HG02938 (cell line): ENCODE measurements at regions not wholly inside any gene's neighbourhood (a gene's known extent, or its start where the extent isn't known, plus 50 kb on each side); places are given as distances from the start of the nearest gene placed in this dataset.
"Not testable (repeated sequence)": the region's sequence is repeated elsewhere in the genome, so short reads cannot be mapped to it uniquely, and the experiment has no call there.

Experiments
- ATAC-seq: cut with Tn5 transposase; IDR thresholded peaks from one replicate; pipeline ENCODE4 v1.9.1; 2021; ENCODE audit warnings: mild to moderate bottlenecking, moderate library complexity; ENCODE audit not compliant: unreplicated experiment

DNA sequence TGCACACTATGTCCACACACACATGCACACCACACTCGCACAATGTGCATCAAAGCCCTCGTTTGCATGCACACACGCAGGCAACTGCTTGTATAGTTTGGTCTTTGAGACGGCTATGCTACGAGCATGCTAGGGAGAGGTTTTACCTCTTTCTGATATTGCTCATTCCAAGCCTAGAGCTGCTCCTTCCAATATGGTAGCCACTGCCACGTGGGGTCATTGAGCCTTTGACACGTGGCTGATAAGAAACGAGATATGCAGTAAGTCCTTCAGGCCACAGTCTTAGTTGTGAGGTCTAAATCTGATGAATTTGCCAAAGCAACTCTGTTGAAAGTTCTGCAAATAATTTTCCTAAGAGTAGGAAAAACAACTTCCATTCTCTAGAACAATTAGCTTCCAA is 204.4 kb downstream of the KLF6 start:
- ATAC-seq: no peak

DNA sequence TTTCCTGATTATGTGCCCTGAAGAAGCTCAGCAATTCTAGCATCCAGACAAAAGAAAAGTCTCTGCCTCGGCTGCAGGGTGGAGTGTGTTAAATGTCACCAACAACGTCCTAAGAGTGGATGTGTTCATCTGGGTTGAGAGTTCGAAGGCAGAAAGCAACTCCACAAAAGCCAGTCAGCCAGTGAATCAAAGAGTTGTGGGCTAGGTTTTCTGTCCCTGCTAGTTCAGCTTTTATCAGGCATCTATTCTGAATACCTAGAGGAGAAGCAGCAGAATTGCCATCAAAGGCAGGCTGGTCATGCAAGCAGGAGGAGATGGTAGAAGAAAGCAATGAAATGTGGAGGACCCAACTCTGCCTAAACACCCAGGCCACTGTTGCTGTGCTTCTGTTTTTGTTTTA is 205.2 kb downstream of the KLF6 start:
- no peak for ATAC-seq

DNA sequence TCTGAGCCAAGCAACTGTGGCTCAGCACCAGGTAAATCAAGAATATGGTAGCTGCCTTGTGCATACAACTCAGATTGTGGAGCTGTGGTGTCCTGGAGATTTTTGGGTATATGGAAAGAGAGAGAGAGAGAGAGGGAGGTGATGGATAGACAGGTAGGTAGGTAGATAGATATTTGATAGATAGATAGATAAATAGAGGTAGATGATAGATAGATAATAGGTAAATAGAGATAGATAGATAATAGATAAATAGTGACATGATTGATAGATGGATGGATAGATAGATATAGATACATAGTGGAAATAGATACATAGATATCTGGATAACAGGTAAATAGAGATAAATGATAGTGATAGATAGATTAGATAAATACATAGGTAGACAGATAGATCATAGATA is 206.3 kb downstream of the KLF6 start:
- ATAC-seq: no peak

DNA sequence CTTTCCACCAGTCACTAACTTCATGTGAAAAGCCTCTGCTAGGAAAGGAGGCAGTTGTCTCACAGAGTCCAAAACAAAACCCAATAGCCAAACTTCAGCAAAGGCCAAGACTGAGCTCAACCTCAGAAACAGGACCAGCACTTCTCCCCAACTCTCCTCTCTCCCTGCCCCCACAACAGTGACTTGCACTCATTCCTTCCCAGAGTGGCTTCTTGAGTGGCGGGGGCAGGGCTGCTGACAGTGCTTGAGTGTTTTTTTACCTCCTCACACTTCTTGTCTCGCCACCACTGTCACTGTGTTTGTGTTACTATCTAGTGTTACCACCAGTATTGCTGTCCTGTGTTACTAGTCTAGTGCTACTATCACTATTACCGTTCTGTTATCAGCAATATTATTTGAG is 206.8 kb downstream of the KLF6 start:
- ATAC-seq: no peak

DNA sequence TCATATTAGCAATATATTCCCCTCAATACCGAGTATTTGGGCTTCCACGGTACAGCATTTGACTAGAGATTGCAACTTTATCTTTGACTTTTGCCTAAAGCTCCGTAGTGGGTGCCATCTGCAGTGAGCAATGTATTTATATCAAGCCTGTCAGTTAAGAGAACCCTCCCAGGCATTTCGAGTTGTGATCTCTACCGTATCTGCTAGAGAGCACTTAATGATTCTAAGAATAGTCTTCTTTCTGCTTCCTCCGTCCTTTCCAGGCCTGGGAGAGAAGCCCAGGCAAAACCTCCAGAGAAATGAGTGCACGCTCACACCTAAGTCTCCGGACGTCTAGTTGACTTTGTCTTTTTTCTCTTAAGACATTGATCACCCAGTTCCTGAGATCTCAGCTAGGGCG is 210.6 kb downstream of the KLF6 start:
- no peak for ATAC-seq

DNA sequence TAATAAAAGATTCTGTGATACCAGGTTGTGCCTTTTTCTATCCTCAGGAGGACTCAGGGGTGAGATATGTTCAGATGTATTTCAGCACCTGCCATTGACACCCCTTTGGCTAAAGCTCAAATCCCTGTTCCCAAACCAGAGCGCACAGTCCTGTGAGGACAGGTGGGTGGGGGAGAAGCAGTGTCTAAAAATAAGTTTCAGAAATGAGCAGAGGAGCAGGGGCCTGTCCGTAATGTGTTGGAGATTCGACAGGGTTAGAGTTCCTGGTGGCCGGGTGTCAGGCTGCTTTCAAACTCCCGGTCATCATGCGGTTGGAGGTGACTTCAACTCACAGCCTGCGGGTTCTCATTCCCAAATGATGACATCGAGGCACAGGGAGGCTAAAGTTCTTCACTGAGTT is 211.5 kb downstream of the KLF6 start:
- ATAC-seq: no peak

DNA sequence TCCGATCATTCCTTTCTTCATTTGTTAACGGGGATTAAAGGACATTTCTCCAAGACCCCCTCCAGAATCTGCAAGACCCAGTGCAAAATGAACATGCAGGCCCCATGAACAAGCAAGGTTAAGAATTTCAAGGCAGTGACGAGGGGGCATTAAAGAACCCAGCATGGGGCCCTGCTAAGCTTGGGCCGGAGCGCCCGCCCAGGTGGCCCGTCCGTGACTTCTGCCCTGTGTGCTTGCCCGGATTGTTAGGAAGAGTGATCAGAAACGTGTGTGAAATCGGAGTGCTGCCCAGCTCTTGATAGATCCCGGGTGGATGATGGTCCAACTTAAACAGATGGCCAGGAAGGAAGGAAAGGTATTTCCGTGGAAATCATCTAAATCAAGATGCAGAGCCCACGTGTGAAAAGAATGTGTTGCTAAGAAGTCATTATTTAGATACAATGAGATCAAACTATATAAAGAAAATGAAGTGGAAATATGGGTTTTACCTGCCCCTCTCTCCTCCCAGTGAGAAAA is 213.6 kb downstream of the KLF6 start:
- ATAC-seq: no peak

DNA sequence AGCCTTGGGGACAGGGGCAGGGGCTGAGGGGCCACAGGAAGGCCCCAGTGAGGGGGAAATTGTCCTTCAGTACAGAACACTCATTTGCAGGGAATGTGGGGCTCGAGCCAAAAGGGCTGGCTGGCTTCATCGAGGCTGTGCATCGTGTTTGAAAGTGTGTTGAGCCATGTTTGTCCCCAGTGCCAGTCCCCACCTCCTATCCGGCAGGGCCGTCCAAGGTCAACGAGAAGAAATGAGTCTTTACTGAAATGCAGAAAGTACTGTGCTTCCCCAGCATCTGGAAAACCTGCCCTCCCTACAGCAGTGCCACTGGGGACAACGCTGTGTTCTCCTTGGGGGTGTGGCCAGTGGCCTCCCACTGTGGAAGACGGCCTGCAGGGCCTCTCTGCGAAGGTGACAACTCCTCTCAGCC is 214.1 kb downstream of the KLF6 start:
- no peak for ATAC-seq

DNA sequence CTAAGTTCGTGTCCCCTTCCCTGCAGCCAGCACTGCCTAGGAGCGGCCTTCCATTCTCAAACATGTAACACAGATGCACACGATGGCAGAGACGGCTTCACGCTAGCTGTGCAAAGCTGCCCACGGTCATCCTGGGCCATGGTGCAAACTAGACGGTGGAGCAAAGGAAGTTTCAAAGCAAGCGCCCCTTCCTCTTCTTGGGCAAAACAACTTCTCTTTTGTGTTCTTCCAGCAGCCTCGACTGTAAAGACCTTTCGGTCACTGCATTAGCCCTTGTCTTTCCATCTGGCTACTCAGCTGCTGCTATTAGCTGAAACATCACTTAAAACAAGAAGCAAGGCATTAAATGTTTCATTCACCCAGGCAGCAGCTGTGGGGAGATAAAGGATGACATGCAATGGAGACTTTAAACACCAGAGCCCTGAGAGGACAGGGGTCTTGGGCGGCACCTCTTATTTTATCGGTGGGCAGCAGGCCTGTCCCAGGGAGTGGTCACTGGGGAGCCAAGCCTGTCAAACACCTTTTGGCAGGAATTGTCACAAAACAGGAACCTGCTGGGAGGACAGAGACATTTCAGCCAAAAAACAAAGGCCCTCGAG is 214.8 kb downstream of the KLF6 start:
- ATAC-seq: no peak

DNA sequence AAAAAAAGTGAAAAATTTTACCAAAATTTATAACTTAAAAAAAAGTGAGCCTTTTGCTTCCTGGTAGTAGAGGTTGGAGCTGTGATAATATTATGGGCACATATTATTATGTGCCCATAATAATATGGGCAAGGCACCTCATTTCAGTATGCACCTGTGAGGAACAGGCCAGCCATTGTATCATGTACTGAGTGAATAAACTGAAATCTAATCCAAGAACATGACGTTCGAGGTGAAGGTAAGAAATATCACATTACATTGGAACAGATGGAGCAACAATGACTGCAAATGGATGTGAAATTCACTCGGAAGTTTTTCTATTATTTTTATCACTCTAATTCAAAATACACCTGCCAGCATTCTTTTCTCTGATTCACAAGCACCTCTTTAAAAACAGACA is 216.0 kb downstream of the KLF6 start:
- ATAC-seq: no peak

DNA sequence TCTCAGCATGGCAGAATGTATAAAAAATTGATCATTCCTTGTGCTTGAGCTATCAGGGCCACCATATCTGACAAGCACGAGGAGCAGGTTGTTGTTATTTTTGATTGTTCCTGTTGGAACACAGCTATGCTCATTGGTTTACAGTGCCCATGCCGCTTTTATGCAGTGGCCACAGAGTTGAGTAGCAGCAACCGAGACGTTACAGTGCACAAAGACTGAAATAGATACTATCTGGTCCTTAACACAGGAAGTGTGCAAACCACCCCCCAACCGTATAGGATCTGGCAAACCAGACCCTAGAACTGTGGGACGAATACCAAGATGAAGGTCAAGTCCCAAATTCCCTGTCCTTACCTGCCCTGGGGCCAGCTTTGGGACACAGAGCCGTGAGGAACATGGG is 216.6 kb downstream of the KLF6 start:
- ATAC-seq: no peak

DNA sequence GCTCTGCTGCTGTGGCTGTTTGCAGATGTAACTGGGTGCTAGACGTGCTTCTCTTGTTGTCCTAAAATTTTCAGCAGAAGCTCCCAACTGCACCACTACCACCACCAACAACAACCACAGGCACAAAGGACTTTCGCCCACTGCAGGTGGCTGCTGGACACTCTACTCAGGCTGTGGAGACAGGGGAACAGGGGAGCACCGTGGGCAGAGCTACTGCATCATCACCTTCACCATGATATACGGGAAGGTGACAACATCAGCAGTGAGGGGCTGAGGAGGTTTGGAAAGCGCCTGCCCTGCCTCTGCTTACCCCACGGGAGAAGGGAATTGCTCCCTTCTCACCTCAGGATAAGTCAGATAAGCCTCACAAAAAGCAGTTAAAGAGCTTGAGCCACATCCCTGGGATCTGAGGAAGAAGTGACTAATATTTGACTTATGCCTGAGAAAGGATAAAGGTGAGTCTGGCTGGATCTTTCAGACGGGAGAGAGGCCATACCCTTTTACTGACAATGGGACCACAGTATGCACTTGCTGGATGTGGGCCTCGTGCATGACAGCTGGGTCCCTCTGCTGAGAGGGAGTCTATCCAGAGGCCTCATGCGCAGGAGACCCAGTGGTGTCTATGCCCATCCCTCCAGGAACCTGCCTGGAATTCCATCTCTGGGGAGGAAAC is 217.6 kb downstream of the KLF6 start:
- no peak for ATAC-seq

DNA sequence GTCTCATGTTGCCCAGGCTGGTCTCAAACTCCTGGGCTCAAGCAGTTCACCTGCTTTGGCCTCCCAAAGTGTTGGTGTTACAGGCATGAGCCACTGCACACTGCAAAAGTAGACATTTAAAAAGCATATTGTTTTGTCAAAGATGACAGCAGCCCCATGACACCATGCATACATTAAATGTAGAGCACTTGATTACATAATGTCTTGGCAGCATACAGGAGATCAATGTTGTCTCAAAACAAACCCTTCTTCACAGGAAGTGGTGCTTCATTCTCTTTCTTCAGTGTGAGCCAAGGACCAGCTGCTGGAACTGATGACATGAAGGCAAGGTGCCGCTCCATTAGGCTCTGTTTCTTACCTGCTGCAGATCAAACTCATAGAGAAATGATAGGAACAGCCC is 218.4 kb downstream of the KLF6 start:
- ATAC-seq: no peak

DNA sequence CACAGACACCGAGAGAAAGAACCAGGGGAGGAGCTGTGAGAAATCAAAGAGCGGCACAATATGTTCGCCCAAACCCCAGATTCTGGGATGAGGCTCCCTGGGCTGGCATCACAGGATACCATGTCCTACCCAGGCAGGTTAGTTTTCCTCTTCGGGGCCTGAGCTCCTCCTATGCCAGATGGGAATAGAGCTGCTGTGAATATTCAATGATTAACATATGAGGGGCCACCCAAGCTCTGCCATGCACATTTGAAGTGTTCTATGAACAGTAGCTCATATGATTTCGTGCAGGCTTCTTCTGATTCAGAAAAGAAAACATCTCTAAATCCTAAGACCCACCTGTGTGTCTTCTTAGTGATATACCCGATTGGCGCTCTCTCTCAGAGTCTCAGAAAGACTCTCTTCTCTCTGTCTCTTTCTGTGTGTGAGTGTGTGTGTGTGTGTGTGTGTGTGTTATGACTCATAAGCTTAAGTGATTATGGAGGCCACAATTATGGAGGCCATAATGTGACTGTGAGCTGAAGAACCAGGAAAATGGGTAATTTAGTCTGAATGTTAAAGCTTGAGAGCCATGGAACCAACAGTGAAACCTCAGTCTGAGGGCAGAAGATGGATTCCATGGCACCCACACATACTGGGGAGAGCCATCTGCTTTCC is 220.5 kb downstream of the KLF6 start:
- no peak for ATAC-seq

DNA sequence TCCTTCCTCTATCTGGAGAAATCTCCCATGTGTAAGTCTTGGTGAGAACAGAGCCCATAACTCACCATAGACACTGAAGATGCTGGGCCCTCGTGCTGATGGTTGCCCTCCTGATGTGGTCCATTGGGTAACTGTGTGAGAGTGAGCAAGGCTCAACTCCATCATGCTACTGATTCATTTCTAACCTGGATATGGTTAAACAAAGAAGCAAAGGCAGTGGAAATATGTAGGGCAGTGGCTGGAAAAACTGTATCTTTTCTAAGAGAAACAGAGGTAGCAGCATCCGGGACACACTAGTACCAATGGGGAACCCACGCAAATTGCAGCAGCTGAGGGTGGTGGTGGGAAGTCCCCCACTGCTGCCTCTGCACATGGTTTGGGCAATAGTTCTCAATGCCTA is 221.7 kb downstream of the KLF6 start:
- no peak for ATAC-seq

DNA sequence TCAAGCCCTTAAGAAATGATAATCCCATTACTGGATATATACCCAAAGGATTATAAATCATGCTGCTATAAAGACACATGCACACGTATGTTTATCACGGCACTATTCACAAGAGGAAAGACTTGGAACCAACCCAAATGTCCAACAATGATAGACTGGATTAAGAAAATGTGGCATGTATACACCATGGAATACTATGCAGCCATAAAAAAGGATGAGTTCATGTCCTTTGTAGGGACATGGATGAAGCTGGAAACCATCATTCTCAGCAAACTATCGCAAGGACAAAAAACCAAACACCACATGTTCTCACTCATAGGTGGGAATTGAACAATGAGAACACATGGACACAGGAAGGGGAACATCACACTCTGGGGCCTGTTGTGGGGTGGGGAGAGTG is 224.4 kb downstream of the KLF6 start:
- ATAC-seq: not testable (repeated sequence)

DNA sequence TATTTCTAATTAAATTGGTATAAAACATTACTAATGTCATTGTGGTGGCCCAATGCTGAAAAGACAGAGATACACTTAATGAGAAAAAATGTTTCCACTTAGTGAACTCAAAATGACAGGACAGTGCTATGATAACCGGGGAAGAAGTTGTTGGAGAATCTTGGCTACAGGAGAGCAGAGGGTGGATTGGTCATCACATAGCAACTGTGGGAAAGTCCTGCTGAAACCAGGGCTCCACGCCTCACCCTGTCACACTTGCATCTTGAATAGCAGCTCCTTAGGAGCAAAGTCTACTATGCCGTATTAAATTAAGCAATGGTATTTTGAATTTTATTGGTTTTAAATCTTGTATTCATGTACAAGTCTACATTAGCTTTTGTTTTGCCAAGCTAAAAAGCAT is 225.5 kb downstream of the KLF6 start:
- ATAC-seq: no peak

DNA sequence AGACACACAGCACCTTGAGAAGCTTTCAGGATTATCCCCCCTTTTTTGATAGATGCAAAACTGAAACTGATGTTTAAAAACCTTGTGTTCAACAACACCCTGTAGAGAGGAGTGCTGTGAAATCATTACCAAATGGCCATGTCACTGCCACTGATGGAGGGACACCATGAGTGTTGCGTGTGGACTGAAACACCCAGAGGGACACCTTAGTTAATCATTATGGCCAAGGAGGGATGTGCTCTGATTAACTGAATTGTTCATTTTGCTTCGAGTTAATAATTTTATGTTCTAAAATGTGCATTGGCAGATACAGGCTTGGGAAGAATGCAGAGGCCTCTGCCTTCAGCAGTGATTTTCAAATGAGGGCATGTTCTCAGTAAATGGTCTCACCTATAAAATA is 226.0 kb downstream of the KLF6 start:
- no peak for ATAC-seq

DNA sequence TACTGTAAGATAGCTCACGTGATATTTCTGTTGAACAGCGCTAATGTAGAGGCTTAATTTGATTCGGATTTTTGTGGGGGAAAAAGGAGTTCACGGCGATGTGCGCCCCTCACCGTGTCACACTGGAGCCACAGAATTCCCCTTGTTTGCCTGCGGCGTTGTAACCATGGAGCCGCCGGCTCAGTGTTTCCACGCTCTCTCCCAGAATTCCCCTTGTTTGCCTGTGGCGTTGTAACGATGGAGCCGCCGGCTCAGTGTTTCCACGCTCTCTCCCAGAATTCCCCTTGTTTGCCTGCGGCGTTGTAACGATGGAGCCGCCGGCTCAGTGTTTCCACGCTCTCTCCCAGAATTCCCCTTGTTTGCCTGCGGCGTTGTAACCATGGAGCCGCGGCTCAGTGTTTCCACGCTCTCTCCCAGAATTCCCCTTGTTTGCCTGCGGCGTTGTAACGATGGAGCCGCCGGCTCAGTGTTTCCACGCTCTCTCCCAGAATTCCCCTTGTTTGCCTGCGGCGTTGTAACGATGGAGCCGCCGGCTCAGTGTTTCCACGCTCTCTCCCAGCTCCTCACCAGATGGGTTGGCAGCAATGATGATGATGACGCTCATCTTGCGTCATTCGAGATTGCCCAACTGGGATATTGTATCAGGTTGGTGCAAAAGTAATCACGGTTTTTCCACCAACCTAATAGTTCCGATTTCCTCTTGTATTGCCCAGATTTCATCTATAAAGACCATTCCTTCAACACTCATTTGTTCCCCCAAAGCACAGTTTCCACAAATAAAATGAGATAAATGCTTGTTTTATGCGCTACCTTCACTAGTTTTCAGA is 228.6 kb downstream of the KLF6 start:
- ATAC-seq: not testable (repeated sequence)

DNA sequence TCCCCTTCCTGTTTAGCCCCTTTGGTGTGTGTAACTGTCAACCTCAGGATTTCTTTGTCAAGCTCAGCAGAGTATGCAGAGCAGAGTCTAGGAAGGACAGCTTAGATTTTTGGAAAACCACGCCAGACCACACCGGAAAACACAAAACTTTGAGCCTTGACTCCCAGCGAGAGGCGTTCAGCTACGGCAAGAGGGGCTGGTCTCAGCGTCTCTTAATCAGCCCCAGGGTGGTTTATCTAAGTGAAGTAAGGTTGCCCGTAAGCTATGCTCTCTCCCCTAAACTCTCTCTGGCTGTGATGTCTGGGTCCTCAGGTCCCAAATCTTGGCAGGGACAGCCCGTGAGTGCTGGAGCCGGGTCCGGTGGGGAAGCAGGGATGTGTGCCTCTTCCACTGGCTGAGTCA is 230.9 kb downstream of the KLF6 start:
- ATAC-seq: no peak

DNA sequence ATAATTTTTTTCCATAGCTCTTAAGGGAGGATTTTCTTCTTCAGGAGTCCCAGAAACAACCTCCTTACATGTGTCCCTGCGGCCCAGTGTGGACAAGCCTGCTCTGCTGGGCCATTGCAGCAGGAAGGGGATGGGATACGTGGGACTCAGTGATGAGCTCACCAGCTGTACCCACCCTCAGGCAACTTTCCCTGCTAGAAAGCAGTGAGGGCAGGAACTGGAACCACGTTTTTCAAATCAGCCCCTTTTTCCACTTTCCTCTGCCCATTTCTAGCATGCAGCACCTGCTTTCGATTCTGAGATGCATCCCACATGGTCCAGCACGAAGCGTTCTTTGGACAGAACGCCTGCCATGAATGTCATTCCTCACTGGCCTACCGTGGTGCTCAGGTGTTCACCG is 232.7 kb downstream of the KLF6 start:
- no peak for ATAC-seq

DNA sequence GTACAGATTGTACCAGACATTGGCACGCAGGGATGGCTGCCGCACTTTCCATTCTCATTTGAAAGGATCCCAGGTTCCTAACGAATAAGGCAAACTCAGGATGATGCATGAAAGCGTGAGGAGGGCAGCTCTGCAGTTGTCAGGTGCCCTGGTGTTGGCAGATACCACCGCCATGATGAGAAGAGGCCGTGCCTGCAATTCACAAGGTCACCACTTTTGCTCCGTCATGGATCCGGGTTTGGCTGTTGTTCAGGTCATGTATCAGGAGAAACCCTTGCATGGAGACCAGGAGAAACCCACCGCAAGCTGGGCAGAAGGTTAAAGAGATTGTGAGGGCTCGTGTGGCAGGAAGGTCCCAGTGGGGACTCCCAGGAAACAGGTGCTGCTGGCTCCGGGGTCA is 233.2 kb downstream of the KLF6 start:
- no peak for ATAC-seq
